Breast epithelium (tissue), 4 donors: ENCODE measurements at regions not wholly inside any gene's neighbourhood (a gene's known extent, or its start where the extent isn't known, plus 50 kb on each side); places are given as distances from the start of the nearest gene placed in this dataset.
"Not testable (repeated sequence)": the region's sequence is repeated elsewhere in the genome, so short reads cannot be mapped to it uniquely, and the experiment has no call there.

Source experiments
- DNase-seq, 2 donors: peaks; one replicate each; pipeline ENCODE4 v3.0.0-alpha.2; 2019; ENCODE audit warnings: low spot score in 2 of 2
- H3K27ac ChIP-seq, 2 donors: fragments of 200-600 bp; sonication (generic) in 1 of 2; one replicate each; pipeline ENCODE4 v1.5.1; 2016 to 2019; ENCODE audit warnings: mild to moderate bottlenecking in 1 of 2
- H3K27me3 ChIP-seq, 2 donors: fragments of 200-600 bp; sonication (generic) in 1 of 2; one replicate each; pipeline versions ENCODE4 v1.5.1 to v1.6.0; 2017 to 2019; ENCODE audit warnings: control low read depth in 1 of 2, mild to moderate bottlenecking in 1 of 2
- H3K36me3 ChIP-seq: fragments of 200-600 bp; one replicate; pipeline ENCODE4 v1.5.1; 2019
- H3K4me1 ChIP-seq, 2 donors: fragments of 200-600 bp; sonication (generic); one replicate each; pipeline ENCODE4 v1.5.1; 2016 to 2019; ENCODE audit warnings: control low read depth in 1 of 2
- H3K4me3 ChIP-seq, 3 donors: fragments of 200-600 bp; sonication (generic); 1 replicate in 2 of 3; 2 replicates in 1 of 3; pipeline ENCODE4 v1.5.1; 2016 to 2019; ENCODE audit warnings: mild to moderate bottlenecking in 3 of 3, moderate library complexity in 2 of 3
- H3K9me3 ChIP-seq, 2 donors: fragments of 200-600 bp; sonication (generic) in 1 of 2; one replicate each; pipeline ENCODE4 v1.5.1; 2016 to 2019; ENCODE audit warnings: control low read depth in 1 of 2
- CTCF ChIP-seq, 3 donors: fragments of 450-650 bp; IDR thresholded peaks; one replicate each; pipeline ENCODE4 v1.5.1; 2016 to 2017; ENCODE audit warnings: antibody characterized with exemption in 3 of 3, mild to moderate bottlenecking in 3 of 3, moderate library complexity in 3 of 3
- POLR2A ChIP-seq: fragments of 450-650 bp; IDR thresholded peaks from one replicate; pipeline ENCODE4 v1.6.1; 2016; ENCODE audit warnings: antibody characterized with exemption, mild to moderate bottlenecking, moderate library complexity
- POLR2AphosphoS5 ChIP-seq, 3 donors: sonication (generic); formaldehyde crosslinking; IDR thresholded peaks; one replicate each; pipeline ENCODE4 v1.6.1; 2017; ENCODE audit warnings: antibody characterized with exemption in 3 of 3
- intact Hi-C: fragments of 100-400 bp; cut with DNase I; formaldehyde crosslinking; loops from one replicate; pipeline ENCODE4 v1.15.1; 2023; ENCODE audit warnings: low total_unique reads

GRCh38 chr9:32161209-32161608 lies 223.2 kb upstream of the ACO1 start:
- intact Hi-C loops: no loop called here
- no peak for DNase-seq
- H3K36me3 ChIP-seq: no peaks in the 10 kb centered on the region
- no peaks in the 10 kb centered on the region for H3K4me1 ChIP-seq
- H3K27me3 ChIP-seq: no peaks in the 10 kb centered on the region
- no peaks in the 10 kb centered on the region for H3K9me3 ChIP-seq
- no peak overlapping the region for H3K4me3 ChIP-seq
- no peak for TF ChIP-seq CTCF (IDR thresholded peaks at IDR 0.05)
- no peak for TF ChIP-seq POLR2A
- no peak overlapping the region for H3K27ac ChIP-seq

- Histone ChIP-seq H3K27me3 (no peaks in the 10 kb centered on the region), H3K4me3 (no peak overlapping the region), H3K4me1 (no peaks in the 10 kb centered on the region), H3K36me3 (no peaks in the 10 kb centered on the region), H3K27ac (no peak overlapping the region), H3K9me3 (no peaks in the 10 kb centered on the region)
- intact Hi-C loops: no loop called here
- no peak for TF ChIP-seq CTCF (IDR thresholded peaks at IDR 0.05)
- no peak for TF ChIP-seq POLR2A
- no peak for TF ChIP-seq POLR2AphosphoS5 (IDR thresholded peaks at IDR 0.05)
- no peak for DNase-seq
These were observed 222.7 kb upstream of the ACO1 start for GRCh38 chr9:32161720-32162119.

GRCh38 chr9:32166316-32166715 lies 218.1 kb upstream of the ACO1 start:
- H3K4me3 ChIP-seq, H3K27ac ChIP-seq, H3K4me1 ChIP-seq, H3K36me3 ChIP-seq, H3K9me3 ChIP-seq, H3K27me3 ChIP-seq, DNase-seq, intact Hi-C loops: not testable (repeated sequence)

- H3K4me3 ChIP-seq: no peak overlapping the region
- DNase-seq: no peak
- H3K4me1 ChIP-seq: no peaks in the 10 kb centered on the region
- intact Hi-C loops: no loop called here
- TF ChIP-seq POLR2A (no peak), POLR2AphosphoS5 (IDR thresholded peaks at IDR 0.05) (no peak), CTCF (IDR thresholded peaks at IDR 0.05) (no peak)
- H3K9me3 ChIP-seq: no peaks in the 10 kb centered on the region
- no peaks in the 10 kb centered on the region for H3K36me3 ChIP-seq
- H3K27ac ChIP-seq: no peak overlapping the region
- no peaks in the 10 kb centered on the region for H3K27me3 ChIP-seq
These were observed 213.1 kb upstream of the ACO1 start for GRCh38 chr9:32171339-32171738.

GRCh38 chr9:32172256-32172655 lies 212.2 kb upstream of the ACO1 start:
- Histone ChIP-seq H3K4me1 (no peaks in the 10 kb centered on the region), H3K27ac (no peak overlapping the region), H3K36me3 (no peaks in the 10 kb centered on the region), H3K9me3 (no peaks in the 10 kb centered on the region), H3K4me3 (no peak overlapping the region), H3K27me3 (no peaks in the 10 kb centered on the region)
- no peak for DNase-seq
- intact Hi-C loops: no loop called here
- no peak for TF ChIP-seq POLR2A
- no peak for TF ChIP-seq CTCF (IDR thresholded peaks at IDR 0.05)
- no peak for TF ChIP-seq POLR2AphosphoS5 (IDR thresholded peaks at IDR 0.05)

GRCh38 chr9:32177396-32177795 lies 207.0 kb upstream of the ACO1 start:
- Histone ChIP-seq H3K4me1 (no peaks in the 10 kb centered on the region), H3K27ac (no peak overlapping the region), H3K9me3 (no peaks in the 10 kb centered on the region), H3K4me3 (no peak overlapping the region), H3K36me3 (no peaks in the 10 kb centered on the region), H3K27me3 (no peaks in the 10 kb centered on the region)
- DNase-seq: no peak
- intact Hi-C loops: no loop called here
- TF ChIP-seq CTCF (IDR thresholded peaks at IDR 0.05): no peak
- TF ChIP-seq POLR2A: no peak
